ENCODE measurements at regions not wholly inside any gene's neighbourhood (a gene's known extent, or its start where the extent isn't known, plus 50 kb on each side); places are given as distances from the start of the nearest gene placed in this dataset.

- H3K4me2 ChIP-seq (ENCODE audit: low read depth, low read length, poor library complexity, severe bottlenecking): no peak overlapping the region
- H2AFZ ChIP-seq (ENCODE audit: low read depth, low read length, severe bottlenecking): no peak overlapping the region
- no peak for TF ChIP-seq EZH2phosphoT487 (conservative IDR thresholded peaks at IDR 0.05; ENCODE audit: low read length)
- no peak for TF ChIP-seq CTCF (IDR thresholded peaks at IDR 0.05; ENCODE audit: insufficient read depth, low read length, poor library complexity, severe bottlenecking)
Observed at GRCh38 chr20:50435397-50436051, 74.7 kb upstream of the PTPN1 start.

GRCh38 chr20:50436052-50436656 is 74.0 kb upstream of the PTPN1 start:
- no peak overlapping the region for H3K4me2 ChIP-seq (ENCODE audit: low read depth, low read length, poor library complexity, severe bottlenecking)

More at GRCh38 chr20:50435397-50436051, 74.7 kb upstream of the PTPN1 start:
- Histone ChIP-seq H3K36me3 (ENCODE audit: low read length) (no peaks in the 10 kb centered on the region), H3K27me3 (ENCODE audit: low read length) (no peaks in the 10 kb centered on the region), H3K79me2 (ENCODE audit: insufficient read depth, low read length) (no peaks in the 10 kb centered on the region), H3K9ac (ENCODE audit: low read length) (no peak overlapping the region), H3K9me2 (replicated peaks; ENCODE audit: insufficient read depth, low read length) (no peaks in the 10 kb centered on the region), H3K9me3 (ENCODE audit: insufficient read depth, low read length) (no peaks in the 10 kb centered on the region), H3K4me3 (ENCODE audit: insufficient read depth, low read length, poor library complexity, severe bottlenecking) (no peak overlapping the region), H4K20me1 (ENCODE audit: low read depth, low read length) (no peaks in the 10 kb centered on the region), H3F3A (ENCODE audit: insufficient read depth) (no peaks in the 10 kb centered on the region), H3K27ac (ENCODE audit: low read depth, low read length) (no peak overlapping the region)

GRCh38 chr20:50436696-50437095 is 73.5 kb upstream of the PTPN1 start:
- no peaks in the 10 kb centered on the region for H3K9me2 ChIP-seq (replicated peaks; ENCODE audit: insufficient read depth, low read length)
- H4K20me1 ChIP-seq (ENCODE audit: low read depth, low read length): no peaks in the 10 kb centered on the region
- H3K9me3 ChIP-seq (ENCODE audit: insufficient read depth, low read length): no peaks in the 10 kb centered on the region
- no peaks in the 10 kb centered on the region for H3K27me3 ChIP-seq (ENCODE audit: low read length)
- no peaks in the 10 kb centered on the region for H3K79me2 ChIP-seq (ENCODE audit: insufficient read depth, low read length)
- no peak overlapping the region for H3K4me3 ChIP-seq (ENCODE audit: insufficient read depth, low read length, poor library complexity, severe bottlenecking)
- H2AFZ ChIP-seq (ENCODE audit: low read depth, low read length, severe bottlenecking): no peak overlapping the region
- no peaks in the 10 kb centered on the region for H3K36me3 ChIP-seq (ENCODE audit: low read length)
- TF ChIP-seq CTCF (IDR thresholded peaks at IDR 0.05; ENCODE audit: insufficient read depth, low read length, poor library complexity, severe bottlenecking) (no peak), EZH2phosphoT487 (conservative IDR thresholded peaks at IDR 0.05; ENCODE audit: low read length) (no peak)
- H3K9ac ChIP-seq (ENCODE audit: low read length): no peak overlapping the region
- no peak overlapping the region for H3K4me2 ChIP-seq (ENCODE audit: low read depth, low read length, poor library complexity, severe bottlenecking)
- H3F3A ChIP-seq (ENCODE audit: insufficient read depth): no peaks in the 10 kb centered on the region
- no peak overlapping the region for H3K27ac ChIP-seq (ENCODE audit: low read depth, low read length)

More at GRCh38 chr20:50436052-50436656, 74.0 kb upstream of the PTPN1 start:
- Histone ChIP-seq H4K20me1 (ENCODE audit: low read depth, low read length) (no peaks in the 10 kb centered on the region), H3K79me2 (ENCODE audit: insufficient read depth, low read length) (no peaks in the 10 kb centered on the region), H3F3A (ENCODE audit: insufficient read depth) (no peaks in the 10 kb centered on the region), H3K9me2 (replicated peaks; ENCODE audit: insufficient read depth, low read length) (no peaks in the 10 kb centered on the region), H3K4me3 (ENCODE audit: insufficient read depth, low read length, poor library complexity, severe bottlenecking) (no peak overlapping the region), H2AFZ (ENCODE audit: low read depth, low read length, severe bottlenecking) (no peak overlapping the region), H3K9ac (ENCODE audit: low read length) (no peak overlapping the region), H3K9me3 (ENCODE audit: insufficient read depth, low read length) (no peaks in the 10 kb centered on the region), H3K27ac (ENCODE audit: low read depth, low read length) (no peak overlapping the region), H3K27me3 (ENCODE audit: low read length) (no peaks in the 10 kb centered on the region), H3K36me3 (ENCODE audit: low read length) (no peaks in the 10 kb centered on the region)
- no peak for TF ChIP-seq CTCF (IDR thresholded peaks at IDR 0.05; ENCODE audit: insufficient read depth, low read length, poor library complexity, severe bottlenecking)
- no peak for TF ChIP-seq EZH2phosphoT487 (conservative IDR thresholded peaks at IDR 0.05; ENCODE audit: low read length)

All from SU-DHL-6 (cell line).